HL-60 (cell line): ENCODE measurements at regions not wholly inside any gene's neighbourhood (a gene's known extent, or its start where the extent isn't known, plus 50 kb on each side); places are given as distances from the start of the nearest gene placed in this dataset.

ENCODE experiments used
- REST ChIP-seq: IDR thresholded peaks from 2 replicates; pipeline ENCODE4 v1.6.1; 2012; ENCODE audit warnings: low read depth; ENCODE audit not compliant: insufficient replicate concordance
- SPI1 ChIP-seq: IDR thresholded peaks from 2 replicates; pipeline ENCODE4 v1.6.1; 2012; ENCODE audit warnings: low read depth, mild to moderate bottlenecking, borderline replicate concordance
- TF ChIP-seq, protein P1 (sequence below): IDR thresholded peaks from one replicate; pipeline ENCODE4 v1.5.1; 2011; ENCODE audit warnings: low read length, control low read depth, inconsistent platforms; ENCODE audit not compliant: insufficient read depth

- TF ChIP-seq, protein P1, sequence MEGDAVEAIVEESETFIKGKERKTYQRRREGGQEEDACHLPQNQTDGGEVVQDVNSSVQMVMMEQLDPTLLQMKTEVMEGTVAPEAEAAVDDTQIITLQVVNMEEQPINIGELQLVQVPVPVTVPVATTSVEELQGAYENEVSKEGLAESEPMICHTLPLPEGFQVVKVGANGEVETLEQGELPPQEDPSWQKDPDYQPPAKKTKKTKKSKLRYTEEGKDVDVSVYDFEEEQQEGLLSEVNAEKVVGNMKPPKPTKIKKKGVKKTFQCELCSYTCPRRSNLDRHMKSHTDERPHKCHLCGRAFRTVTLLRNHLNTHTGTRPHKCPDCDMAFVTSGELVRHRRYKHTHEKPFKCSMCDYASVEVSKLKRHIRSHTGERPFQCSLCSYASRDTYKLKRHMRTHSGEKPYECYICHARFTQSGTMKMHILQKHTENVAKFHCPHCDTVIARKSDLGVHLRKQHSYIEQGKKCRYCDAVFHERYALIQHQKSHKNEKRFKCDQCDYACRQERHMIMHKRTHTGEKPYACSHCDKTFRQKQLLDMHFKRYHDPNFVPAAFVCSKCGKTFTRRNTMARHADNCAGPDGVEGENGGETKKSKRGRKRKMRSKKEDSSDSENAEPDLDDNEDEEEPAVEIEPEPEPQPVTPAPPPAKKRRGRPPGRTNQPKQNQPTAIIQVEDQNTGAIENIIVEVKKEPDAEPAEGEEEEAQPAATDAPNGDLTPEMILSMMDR = no peak
- TF ChIP-seq SPI1 (no peak), REST (no peak)
Measured at GRCh38 chrX:5802391-5802790, 426.3 kb downstream of the NLGN4X start.
